ENCODE measurements at regions not wholly inside any gene's neighbourhood (a gene's known extent, or its start where the extent isn't known, plus 50 kb on each side); places are given as distances from the start of the nearest gene placed in this dataset.

DNA sequence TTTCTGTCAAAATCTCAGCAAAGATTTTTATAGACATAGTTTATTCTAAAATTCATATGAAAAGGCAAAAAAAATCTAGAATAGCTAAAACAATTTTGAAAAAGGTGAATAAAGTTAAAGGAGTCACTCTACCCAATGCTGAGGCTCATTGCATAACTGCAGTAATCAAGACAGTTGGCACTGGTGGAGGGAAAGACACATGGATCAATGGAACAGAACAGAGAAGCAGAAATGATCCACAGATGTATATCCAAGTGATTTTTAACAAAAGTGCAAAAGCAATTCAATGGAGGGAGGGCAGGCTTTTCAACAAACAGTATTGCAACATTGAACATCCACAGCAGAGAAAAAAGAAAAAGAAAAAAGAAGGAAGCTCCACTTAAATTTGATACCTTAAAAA is 162.8 kb downstream of the RBM43 start:
- TF ChIP-seq, protein P1, sequence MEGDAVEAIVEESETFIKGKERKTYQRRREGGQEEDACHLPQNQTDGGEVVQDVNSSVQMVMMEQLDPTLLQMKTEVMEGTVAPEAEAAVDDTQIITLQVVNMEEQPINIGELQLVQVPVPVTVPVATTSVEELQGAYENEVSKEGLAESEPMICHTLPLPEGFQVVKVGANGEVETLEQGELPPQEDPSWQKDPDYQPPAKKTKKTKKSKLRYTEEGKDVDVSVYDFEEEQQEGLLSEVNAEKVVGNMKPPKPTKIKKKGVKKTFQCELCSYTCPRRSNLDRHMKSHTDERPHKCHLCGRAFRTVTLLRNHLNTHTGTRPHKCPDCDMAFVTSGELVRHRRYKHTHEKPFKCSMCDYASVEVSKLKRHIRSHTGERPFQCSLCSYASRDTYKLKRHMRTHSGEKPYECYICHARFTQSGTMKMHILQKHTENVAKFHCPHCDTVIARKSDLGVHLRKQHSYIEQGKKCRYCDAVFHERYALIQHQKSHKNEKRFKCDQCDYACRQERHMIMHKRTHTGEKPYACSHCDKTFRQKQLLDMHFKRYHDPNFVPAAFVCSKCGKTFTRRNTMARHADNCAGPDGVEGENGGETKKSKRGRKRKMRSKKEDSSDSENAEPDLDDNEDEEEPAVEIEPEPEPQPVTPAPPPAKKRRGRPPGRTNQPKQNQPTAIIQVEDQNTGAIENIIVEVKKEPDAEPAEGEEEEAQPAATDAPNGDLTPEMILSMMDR (IDR thresholded peaks at IDR 0.05) = no peak
- no peak for TF ChIP-seq POLR2A (IDR thresholded peaks at IDR 0.05)

DNA sequence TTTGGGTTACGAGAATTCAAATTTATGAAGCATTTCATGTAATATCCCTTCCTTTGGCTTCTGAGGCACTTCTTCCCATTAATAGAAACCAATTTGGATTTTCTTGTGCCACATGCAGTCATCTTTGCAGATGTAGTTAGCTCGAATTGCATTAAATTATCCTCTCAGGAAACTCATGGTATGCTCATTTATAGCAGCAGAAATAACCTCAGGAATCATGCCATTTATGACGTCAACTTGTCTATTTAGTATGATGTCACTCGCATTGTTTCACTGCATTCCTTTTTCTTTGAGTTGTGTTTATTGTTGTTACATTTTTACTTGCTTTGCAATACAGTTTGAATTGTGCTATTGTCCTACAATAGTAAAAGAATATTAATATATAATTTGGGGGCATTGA is 163.8 kb downstream of the RBM43 start:
- Histone ChIP-seq H3K36me3 (no peaks in the 10 kb centered on the region), H3K27ac (no peak overlapping the region), H3K27me3 (no peaks in the 10 kb centered on the region), H3K4me1 (no peaks in the 10 kb centered on the region), H3K9me3 (no peaks in the 10 kb centered on the region), H3K4me3 (no peak overlapping the region)
- TF ChIP-seq, protein P1 (IDR thresholded peaks at IDR 0.05) = no peak
- TF ChIP-seq POLR2A (IDR thresholded peaks at IDR 0.05) = no peak
- intact Hi-C loops (cut with DNase I) = no loop called here
- DNase-seq = no peak
- 61% methylated on average over 4 of the region's 4 CpGs for WGBS, 2 donors

More for the DNA sequence above, 162.8 kb downstream of the RBM43 start:
- no peak for DNase-seq
- intact Hi-C loops (cut with DNase I) = no loop called here
- no peak overlapping the region for H3K27ac ChIP-seq
- no peaks in the 10 kb centered on the region for H3K27me3 ChIP-seq
- H3K4me1 ChIP-seq = no peaks in the 10 kb centered on the region
- no peak overlapping the region for H3K4me3 ChIP-seq
- H3K9me3 ChIP-seq = no peaks in the 10 kb centered on the region
- no peaks in the 10 kb centered on the region for H3K36me3 ChIP-seq

DNA sequence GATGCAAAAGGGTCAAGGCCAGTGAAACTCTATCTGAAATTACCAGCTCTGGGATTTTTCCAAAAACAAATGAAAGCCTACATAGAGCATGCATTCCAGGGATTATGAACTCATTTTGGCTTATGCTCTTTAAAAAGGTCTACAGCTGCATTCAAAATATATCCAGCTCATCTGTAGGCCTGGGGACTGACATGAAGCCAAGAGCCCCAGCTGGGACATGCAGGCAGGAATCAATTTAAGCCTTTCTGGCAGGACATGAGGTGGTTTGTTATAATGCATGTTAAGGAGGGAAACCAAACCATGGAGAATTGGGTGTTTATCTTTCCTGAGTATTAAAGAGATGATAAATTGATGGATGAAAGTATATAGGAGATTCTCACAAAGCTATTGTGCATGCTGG is 164.5 kb downstream of the RBM43 start:
- no peaks in the 10 kb centered on the region for H3K36me3 ChIP-seq
- H3K4me3 ChIP-seq = no peak overlapping the region
- H3K27me3 ChIP-seq = no peaks in the 10 kb centered on the region
- no peak overlapping the region for H3K27ac ChIP-seq
- intact Hi-C loops (cut with DNase I) = no loop called here
- no peak for TF ChIP-seq POLR2A (IDR thresholded peaks at IDR 0.05)
- TF ChIP-seq, protein P1 (IDR thresholded peaks at IDR 0.05) = no peak
- H3K4me1 ChIP-seq = no peaks in the 10 kb centered on the region
- no peak for DNase-seq
- no peaks in the 10 kb centered on the region for H3K9me3 ChIP-seq

DNA sequence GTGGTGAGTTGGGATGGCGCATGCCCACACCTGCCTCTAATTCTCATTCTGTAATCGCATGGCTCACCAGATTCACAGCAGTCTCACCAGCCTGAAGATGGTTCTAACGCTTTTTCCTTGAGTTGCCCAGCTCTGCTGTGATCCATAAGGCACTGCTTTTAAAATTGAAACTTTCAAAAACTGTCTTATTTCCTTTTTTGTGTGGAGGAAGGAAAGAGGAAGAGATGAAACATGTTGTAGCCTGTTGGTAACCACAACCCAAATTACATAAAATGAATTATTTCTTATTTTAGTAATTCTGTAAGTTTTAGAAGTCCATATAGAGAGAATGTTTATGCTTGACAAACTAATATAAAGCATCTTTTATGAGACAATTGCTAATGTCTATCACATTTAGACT is 165.4 kb downstream of the RBM43 start:
- TF ChIP-seq POLR2A (IDR thresholded peaks at IDR 0.05) = no peak
- TF ChIP-seq, protein P1 (IDR thresholded peaks at IDR 0.05) = no peak
- H3K4me3 ChIP-seq = no peak overlapping the region
- no peak overlapping the region for H3K27ac ChIP-seq
- H3K9me3 ChIP-seq = no peaks in the 10 kb centered on the region
- H3K27me3 ChIP-seq = no peaks in the 10 kb centered on the region
- WGBS, 2 donors = 51 to 52% methylated on average over 3 of the region's 3 CpGs
- no peaks in the 10 kb centered on the region for H3K4me1 ChIP-seq
- intact Hi-C loops (cut with DNase I) = no loop called here
- no peaks in the 10 kb centered on the region for H3K36me3 ChIP-seq
- DNase-seq = no peak

DNA sequence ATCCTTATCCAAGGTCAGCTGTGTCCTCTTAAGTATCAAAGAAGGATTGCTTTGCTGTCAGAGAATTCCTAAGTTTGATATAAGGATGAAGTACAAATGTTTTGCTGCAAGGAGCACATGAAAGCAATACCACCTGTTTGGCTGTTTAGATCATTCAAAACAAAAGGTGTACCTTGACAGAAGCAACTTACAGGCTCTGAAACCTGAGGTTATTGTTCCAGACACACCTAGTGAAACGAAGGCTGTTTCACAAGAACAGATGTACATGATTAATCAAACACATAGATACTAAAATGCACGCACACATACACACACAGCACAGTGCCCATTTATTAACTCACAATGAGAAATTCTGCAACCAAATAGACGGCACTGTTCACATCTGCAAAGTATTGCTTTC is 166.2 kb downstream of the RBM43 start:
- WGBS, 2 donors = 30 to 56% methylated on average over 3 of the region's 3 CpGs
- H3K4me1 ChIP-seq = no peaks in the 10 kb centered on the region

More for the DNA sequence above, 166.2 kb downstream of the RBM43 start:
- Histone ChIP-seq H3K27ac (no peak overlapping the region), H3K4me3 (no peak overlapping the region), H3K9me3 (no peaks in the 10 kb centered on the region), H3K36me3 (no peaks in the 10 kb centered on the region), H3K27me3 (no peaks in the 10 kb centered on the region)
- no peak for TF ChIP-seq POLR2A (IDR thresholded peaks at IDR 0.05)
- TF ChIP-seq, protein P1 (IDR thresholded peaks at IDR 0.05) = no peak
- intact Hi-C loops (cut with DNase I) = no loop called here
- DNase-seq = no peak

Measured in esophagus squamous epithelium (tissue), 5 donors.